NCI-H2227 (cell line): ENCODE measurements at regions not wholly inside any gene's neighbourhood (a gene's known extent, or its start where the extent isn't known, plus 50 kb on each side); places are given as distances from the start of the nearest gene placed in this dataset.
"Not testable (repeated sequence)": the region's sequence is repeated elsewhere in the genome, so short reads cannot be mapped to it uniquely, and the experiment has no call there.

Experiments
- DNase-seq: peaks from one replicate; lab custom pipeline; 2025; ENCODE audit not compliant: unreplicated experiment; lab: John Stamatoyannopoulos, UW

DNA sequence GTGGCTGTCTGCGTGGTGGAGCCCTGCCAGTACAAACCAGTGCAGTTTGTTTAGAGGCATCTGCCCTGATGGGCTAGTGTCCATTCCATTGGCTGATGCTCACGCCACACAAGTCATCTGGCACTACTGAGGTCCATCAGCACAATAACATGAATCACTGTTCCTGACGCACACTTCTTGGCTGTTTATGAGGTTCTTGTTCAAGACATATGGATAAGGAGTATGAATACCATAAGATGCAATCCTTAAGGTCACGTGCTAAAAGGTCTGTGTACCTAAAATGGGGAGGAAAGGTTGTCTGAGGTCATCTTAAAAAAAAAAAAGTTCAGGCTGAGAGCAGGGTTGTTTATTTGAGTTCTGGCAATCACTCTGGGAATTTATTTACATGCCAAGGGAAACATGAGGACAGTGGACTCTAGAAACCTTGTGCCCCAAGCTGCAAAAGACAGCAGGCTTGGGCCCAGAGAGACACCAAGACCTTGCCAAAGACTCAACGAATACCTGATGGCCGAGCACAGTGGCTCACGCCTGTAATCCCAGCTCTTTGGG lies 54.1 kb upstream of the SHLD1 start:
- no peak for DNase-seq

DNA sequence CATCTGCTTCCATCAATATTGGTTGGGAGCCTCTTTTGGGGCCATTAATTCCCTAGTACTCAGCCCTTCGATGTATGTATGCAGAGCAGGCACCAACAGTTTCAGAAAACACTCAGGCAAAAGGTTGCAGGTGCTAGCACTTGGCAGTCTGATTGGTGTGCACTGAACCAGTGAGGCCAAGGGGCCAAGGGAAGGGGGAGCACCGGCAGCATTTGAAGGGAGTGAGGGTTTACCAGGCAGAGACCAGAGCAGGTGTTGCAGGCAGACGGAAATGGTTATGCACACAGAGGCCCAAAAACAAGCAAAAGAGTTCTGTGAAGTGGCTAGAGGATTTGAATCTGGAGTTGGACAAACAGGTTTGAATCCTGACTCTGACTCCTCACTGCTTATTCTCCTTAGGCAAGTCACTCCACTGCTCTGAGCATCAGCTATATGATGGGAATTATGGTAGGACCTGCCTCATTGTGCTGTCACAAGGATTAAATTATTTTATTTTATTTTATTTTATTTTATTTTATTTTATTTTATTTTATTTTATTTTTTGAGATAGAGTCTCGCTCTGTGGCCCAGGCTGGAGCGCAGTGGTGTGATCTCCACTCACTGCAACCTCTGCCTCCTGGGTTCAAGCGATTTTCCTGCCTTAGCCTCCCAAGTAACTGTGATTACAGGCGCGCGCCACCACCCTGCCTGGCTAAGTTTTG lies 58.1 kb upstream of the SHLD1 start:
- no peak for DNase-seq

DNA sequence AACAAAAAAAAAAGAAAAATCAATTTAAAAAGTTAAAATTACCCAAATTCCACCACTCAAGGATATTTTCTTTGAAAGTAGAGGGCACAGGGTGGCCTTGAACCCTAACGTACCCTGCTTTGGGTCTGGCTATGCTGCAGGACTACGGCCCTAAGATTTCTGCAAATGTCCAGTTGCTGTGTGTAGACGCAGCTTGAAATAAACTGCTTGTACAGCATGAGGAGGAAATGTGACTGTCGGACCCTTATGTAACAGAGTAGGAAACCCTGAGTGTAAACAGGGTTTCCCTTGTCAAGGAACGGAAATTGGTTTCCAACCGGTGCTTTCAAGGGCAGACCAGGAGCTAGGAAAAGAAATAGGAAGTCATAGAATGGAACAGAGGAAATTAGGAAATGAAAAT lies 60.7 kb upstream of the SHLD1 start:
- DNase-seq, result no peak

DNA sequence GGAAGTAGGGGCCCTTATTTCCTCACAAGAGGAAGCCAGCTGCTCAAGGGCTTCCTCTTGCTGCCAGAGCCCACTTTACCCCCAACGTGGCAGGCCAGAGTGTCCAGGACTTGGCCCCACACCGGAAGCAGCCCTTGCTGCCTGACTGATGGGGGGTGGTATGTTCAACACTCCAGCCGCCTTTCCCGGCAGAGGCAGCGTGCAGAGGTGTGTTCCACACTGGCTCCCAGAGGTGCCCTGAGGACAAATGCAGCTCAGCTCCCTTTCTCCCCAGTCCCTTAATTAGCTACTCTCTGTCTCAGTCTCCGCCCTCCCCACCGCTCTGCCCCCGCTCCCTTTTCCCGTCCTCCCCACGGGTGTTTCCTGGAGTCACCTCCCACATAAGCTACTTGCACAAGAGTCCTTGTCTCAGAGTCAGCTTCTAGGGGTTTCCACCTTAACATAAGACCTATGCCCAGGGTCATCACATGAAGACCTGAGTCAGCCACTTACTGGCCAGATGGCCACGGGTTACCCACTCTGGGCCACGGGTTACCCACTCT lies 61.7 kb upstream of the SHLD1 start:
- peak; percentile 55 for DNase-seq

DNA sequence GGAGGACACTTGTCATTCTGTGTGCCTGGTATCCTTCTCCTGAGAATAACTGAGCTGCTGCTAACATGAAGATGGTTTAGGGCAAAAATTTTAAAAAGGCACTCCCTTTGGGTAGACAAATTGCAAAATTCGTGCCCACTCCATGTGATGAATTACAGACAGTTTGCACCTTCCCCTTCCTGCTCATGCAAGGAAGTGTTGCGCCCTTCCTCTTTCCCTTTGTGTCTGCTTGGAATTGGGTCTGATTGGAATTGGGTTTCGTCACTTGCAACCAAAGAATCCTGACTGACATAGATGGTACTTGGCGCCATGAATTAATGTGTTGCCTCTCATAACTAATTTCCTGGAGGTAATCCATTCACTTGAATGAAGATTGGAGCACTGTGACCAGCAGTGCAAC lies 62.3 kb upstream of the SHLD1 start:
- DNase-seq, result no peak

DNA sequence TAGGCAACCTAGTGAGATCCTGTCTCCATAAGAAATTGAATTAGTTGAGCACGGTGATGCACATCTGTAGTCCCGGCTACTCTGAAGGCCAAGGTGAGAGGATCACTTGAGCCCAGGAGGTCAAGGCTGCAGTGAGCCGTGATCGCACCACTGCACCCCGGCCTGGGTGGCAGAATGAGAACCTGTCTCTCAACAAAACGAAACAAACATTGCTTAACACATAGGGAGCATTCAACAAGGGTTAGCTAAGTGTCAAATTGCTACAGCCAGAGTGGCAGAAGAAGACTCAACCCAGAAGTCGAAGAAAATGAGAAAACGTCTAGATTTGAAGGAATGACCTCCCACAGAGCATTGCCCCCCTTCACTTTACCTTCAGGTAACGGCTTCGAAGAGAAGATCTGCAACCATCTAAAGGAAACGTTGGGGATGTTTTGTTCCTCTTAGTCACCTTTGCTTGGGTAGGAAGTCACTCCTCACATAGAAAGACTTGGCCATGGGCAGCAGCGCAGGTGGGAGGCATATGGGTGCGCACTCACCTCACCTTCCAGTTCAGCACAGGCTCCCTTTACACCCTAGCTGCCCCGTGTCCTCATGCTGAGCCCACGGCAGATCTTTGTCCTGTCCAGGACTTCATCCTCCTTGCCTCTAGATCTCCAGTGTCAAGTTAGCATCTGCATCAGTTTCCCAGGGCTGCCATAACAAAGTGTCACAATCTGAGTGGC lies 63.7 kb upstream of the SHLD1 start:
- DNase-seq, result no peak

DNA sequence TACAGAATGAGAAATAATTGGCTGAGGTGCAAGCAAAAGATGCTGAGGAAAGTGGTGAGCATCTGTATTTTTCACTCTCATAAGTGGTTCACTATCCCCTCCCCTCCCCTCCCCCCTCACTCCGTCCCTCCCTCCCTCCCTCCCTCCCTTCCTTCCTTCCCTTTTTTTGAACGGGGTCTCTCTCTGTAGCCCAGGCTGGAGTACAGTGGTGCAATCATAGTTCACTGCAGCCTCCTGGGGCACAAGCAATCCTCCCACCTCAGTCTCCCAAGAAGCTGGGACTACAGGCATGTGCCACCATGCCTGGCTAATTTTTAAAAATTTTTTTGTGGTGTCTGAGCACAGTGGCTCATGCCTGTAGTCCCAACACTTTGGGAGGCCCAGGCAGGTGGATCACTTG lies 67.6 kb upstream of the SHLD1 start:
- not testable (repeated sequence) for DNase-seq

DNA sequence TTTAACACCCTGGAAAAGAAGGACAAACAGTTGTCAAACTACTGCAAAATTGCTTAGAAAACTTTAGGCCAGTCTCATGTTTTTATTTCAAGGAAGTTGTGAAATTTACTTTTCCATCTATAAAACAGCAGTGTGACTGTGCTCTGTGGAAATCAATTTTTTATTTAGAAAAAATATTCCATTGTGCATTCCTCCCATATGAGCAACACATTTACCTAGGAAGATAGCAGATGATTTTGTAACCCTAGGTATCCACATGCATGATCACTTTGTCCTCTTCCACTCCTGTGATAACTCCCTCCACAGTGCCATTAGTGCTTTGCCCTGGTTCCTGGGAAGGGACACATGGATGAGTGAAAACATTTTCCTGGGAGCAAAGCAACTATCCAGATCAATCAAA lies 69.4 kb upstream of the GPCPD1 start:
- DNase-seq, result no peak

DNA sequence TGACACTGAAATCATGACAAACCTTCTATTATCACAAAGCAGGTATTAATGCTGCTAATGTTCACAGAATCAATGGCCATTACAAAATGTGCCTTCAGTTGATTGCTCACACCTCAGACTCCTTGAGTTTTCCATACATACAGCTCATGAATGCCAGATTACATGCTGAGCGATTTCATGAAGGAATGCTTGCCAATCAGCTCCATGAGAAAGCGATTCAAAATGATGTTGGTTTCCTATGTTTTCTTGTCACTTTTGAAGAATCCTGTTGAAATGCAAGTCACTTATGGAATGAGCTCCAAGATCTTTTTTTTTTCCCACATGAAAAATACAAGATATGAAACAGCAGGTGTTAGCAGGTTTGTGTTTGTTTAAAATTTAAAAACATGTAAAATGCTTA lies 68.0 kb upstream of the GPCPD1 start:
- DNase-seq, result no peak

DNA sequence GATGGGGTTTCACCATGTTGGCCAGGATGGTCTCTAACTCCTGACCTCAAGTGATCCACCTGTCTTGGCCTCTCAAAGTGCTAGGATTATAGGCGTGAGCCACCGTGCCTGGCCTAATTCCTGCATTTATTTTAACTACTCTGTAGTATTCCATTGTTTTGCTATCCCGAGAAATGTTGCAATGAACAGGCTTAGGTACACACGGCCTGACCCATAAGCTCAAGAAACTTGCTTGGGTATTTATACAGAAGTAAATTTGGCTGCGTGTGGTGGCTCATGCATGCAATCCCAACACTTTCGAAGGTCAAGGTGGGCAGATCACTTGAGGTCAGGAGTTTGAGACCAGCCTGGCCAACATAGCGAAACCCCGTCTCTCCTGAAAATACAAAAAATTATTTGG lies 67.1 kb upstream of the GPCPD1 start:
- not testable (repeated sequence) for DNase-seq

DNA sequence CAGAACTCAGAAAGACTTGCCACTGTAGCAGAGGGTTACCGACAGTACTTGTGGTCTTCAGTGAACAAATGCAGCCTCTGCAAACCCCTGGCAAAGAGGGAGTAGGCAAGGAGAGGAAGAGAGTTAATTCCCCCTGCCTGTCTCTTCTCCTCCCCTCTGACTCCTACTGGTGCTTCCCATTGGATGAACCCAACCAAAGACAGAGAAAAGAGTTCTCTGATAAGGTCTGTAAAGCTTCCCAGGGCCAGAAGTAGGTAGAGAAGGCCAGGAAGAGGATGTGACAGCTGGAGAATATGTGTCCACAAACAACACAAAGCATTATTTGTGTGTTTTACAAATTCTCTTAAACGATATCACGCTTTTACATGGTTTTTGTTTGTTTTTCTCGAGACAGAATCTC lies 66.6 kb upstream of the GPCPD1 start:
- DNase-seq, result no peak

DNA sequence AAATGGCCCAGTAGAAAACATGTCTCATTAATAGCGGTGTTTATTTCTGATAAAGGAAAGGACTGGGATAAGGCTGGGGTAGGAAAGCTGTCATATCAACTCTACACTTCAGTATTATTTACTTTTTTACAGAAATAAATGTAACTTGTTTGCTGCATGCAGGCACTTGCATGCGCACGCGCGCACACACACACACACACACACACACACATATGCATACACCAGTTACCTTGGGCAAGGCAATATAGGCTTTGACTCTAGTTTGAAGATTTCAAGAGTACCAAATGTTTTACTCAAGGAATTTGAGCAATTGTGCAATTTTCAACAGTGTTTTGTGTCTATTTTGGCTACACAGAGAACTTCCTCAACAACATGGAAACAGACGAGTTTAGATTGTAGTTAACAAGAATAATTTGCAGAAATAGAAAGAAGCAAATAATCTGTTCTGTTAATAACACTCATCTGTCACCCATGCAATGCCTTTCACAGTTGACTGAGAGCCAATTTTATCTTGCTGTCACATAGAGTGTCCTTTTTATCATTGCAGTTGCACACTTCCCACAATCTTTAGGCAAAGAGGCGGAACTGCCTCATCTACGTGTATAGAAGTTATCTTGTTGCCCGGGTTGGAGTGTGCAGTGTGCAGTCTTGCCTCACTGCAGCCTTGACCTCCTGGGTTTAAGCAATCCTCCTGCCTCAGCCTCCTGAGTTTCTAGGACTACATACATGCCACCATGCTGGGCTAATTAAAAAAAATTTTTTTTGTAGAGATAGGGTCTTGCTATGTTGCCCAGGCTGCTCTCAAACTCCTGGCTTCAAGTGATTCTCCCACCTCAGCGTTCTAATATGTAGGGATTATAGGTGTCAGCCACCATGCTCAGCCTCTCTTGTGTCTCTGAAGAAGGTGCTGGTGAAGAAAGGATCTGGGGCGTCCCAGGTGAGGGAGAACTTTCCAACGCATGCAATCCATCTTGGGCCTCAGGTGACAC lies 64.6 kb upstream of the GPCPD1 start:
- no peak for DNase-seq

DNA sequence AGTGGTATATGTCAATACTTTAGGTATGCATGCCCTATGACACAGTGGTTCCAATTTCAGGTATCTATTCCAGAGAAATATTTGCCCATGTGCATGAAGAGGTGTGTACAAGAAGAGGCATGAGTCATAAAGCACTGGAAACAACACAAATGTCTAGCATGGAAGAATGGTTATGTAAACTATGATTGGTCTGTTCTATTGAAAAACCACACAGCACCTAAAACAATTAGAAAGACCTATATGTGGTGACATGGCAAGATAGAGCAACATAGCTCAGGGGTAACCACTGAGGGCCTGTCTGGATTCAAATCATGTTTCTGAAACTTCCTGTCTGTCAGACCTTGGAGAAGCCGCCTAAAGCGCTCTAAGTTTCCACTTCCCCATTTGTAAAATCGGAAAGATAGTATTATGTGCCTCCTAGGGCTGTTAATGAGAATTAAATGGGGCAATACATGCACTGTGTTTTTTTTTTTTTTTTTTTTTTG lies 63.4 kb upstream of the GPCPD1 start:
- no peak for DNase-seq

DNA sequence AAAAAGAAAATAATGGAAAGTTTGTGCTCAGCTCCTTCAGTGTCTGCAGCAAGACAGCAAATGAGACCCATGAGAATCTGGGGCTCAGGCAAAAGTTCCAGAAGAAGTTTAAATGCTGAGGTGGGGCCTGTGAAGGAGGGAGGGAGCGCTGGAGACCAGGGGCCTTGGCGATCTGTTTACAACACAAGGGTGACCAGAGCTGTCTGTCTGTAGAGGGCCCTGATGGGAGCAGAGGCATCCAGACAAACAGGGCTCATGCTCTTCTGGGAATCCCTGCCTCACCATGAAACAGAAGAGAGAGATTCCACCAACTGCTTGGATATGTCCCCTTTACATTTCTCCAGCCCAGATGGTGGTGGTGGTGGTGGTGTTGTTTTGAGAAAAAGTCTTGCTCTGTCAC lies 60.1 kb upstream of the GPCPD1 start:
- DNase-seq, result no peak

DNA sequence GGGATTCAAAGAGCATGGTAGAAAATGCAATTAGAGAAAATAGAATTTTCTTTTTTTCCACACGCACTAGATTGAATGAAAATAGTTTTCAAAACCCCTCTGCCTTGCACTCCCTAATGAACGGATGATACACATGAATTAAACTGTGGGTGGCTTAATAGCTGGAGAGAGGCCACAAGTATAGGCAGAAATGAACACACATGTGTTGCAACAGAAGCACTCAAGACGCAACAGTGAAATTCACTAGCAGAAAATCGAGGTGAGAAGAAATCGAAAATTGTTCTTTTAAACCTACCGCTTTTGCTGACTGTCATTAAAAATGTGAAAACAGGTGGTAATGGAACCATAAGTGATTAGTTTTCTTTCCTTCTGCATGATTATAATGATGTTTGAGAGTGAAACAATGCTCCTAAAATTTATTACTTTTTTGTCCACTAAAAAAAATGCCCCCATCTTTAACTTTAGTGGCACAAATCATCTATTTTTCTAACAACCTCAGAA lies 59.3 kb upstream of the GPCPD1 start:
- no peak for DNase-seq

DNA sequence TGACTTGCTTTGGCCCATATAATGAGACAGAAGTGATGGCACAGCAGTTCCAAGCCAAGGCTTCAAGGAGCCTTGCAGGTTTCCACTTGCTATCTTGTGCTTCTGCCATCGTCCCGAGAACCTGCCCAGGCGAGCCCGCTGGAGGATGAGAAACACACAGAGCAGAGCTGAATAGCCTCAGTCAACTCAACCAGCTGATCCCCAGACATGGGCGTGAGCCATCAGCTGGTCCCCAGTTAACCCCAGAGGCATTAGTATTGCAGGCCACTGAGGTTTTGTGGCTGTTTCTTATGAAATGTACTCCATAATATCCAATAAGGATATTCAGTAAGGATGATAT lies 57.7 kb upstream of the GPCPD1 start:
- DNase-seq, result no peak

DNA sequence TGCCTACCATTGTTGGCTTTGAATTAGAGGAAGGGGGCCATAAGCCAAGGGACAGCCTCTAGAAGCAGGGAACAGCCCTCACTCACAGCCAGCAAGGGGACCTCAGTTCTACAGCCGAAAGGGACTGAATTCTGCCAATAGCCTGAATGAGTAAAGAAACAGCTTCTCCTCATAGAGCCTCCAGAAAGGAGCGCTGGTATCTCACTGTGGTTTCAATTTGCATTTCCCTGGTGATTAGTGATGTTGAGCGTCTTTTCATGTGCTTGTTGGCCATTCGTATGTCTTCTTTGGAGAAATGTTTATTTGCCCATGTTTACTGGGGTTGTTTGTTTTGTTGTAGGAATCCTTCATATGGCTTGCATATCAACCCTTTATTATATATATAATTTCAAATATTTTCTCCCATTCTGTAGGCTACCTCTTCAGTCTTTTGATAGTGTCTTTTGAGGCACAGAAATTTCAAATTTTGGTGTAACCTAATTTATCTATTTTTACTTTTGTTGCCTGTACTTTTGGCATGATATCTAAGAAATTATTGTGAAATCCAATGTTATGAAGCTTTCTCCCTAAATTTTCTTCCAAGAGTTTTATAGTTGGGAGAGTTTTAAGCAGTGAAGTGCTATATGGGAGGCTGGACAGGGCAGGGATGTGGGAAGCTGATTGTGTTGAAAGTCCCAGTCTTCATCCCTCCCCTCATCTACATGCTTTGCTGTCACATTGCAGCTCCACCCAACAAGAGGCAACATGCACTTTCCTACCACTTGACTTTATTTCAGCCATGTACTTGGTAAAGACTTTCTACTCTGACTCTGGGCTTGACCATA lies 57.1 kb upstream of the GPCPD1 start:
- DNase-seq, result no peak

DNA sequence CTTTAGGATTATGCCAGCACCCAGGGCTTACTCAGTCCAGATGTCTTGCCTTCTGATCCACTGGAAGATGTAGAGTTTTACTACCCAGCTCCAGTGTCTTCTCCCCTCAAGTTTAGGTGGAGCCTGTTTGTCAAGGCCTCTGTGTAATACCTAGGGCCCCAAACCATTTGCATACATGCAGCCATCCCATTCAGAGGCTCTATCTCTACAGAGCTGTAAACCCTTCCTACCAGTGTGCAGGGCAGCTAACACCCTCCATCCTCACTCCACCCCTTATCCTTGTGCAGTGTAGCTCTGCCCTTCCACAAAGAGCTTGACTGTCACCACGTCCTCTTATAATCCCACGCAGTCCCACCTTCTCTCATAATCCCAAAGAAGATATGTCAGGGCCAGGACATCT lies 54.6 kb upstream of the GPCPD1 start:
- DNase-seq, result no peak

DNA sequence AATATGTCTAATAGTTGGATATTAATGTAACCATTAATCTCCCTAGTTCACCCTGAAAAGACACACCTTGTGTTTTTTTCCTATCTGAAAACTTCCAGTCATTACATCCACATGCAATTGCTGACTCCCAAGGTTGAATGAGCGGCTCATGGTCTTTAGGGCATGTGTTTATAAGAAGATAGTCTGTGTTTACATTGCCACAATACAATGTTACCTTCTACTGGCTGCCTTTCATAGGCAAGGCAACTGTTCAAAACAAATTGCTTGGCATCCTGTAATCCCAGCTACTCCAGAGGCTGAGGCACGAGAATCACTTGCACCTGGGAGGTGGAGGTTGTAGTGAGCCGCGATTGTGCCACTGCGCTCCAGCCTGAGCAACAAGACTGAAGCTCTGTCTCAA lies 52.6 kb upstream of the GPCPD1 start:
- no peak for DNase-seq

DNA sequence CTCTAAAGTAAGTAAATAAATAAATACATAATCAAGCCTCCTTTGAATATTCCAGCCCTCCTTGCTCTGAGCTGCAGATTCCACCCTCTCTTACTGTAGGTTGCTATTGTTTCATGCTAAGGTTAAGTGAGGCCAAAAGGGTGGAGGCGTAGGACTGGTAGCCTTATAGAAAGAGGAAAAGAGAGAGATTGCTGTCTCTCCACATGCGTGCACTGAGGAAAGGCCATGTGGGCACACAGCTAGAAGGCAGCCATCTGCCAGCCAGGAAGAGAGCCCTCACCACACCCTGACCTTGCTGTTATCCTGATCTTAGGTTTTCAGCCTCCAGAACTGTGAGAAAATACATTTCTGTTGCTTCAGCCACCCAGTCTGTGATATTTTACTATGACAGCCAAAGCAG lies 52.0 kb upstream of the GPCPD1 start:
- no peak for DNase-seq
